Bronchial epithelial cell (primary cell): ENCODE measurements at regions not wholly inside any gene's neighbourhood (a gene's known extent, or its start where the extent isn't known, plus 50 kb on each side); places are given as distances from the start of the nearest gene placed in this dataset.

ENCODE experiments used
- DNase-seq: peaks from one replicate; pipeline ENCODE4 v3.0.0-alpha.2; 2010; ENCODE audit warnings: low read depth
- FAIRE-seq: peaks from 2 replicates; lab custom pipeline; 2011; peaks lifted over from hg19 to GRCh38; lab: Jason Lieb, UNC
- H3K27me3 ChIP-seq: 2 replicates; pipeline ENCODE4 v1.5.1; 2011; ENCODE audit warnings: low read length; ENCODE audit not compliant: control insufficient read depth, insufficient read depth
- H3K36me3 ChIP-seq: 2 replicates; pipeline ENCODE4 v1.5.1; 2011; ENCODE audit warnings: low read length; ENCODE audit not compliant: control insufficient read depth, insufficient read depth
- H3K4me3 ChIP-seq: 2 replicates; pipeline ENCODE4 v1.5.1; 2011; ENCODE audit warnings: mild to moderate bottlenecking, low read depth, low read length, control low read depth
- TF ChIP-seq, protein P1 (sequence below): IDR thresholded peaks from 2 replicates; pipeline ENCODE4 v1.5.1; 2011; ENCODE audit warnings: mild to moderate bottlenecking, moderate library complexity, low read length, control low read depth, inconsistent platforms; ENCODE audit not compliant: insufficient read depth, severe bottlenecking

DNA sequence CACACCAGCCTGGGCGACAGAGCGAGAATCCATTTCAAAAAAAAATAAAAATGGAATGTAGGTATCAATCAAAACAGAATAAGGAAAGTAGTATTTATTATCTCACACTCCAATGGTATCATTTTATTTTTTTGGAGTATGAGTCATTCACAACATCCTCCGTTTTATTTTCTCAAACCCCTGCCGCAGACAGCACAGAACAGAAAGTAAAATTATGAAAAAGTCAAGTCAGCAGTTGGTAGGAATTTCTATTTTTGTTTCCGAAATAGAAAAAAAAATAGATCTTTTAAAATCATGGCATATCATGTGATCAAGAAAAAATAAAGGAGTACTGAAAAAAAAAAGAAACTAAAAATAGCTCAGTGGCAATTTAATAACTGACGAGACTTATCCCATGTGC, 490.7 kb upstream of the TENM3 start:
- Histone ChIP-seq H3K4me3 (no peak overlapping the region), H3K27me3 (no peaks in the 10 kb centered on the region), H3K36me3 (no peaks in the 10 kb centered on the region)
- FAIRE-seq (no peak), DNase-seq (no peak)
- TF ChIP-seq, protein P1, sequence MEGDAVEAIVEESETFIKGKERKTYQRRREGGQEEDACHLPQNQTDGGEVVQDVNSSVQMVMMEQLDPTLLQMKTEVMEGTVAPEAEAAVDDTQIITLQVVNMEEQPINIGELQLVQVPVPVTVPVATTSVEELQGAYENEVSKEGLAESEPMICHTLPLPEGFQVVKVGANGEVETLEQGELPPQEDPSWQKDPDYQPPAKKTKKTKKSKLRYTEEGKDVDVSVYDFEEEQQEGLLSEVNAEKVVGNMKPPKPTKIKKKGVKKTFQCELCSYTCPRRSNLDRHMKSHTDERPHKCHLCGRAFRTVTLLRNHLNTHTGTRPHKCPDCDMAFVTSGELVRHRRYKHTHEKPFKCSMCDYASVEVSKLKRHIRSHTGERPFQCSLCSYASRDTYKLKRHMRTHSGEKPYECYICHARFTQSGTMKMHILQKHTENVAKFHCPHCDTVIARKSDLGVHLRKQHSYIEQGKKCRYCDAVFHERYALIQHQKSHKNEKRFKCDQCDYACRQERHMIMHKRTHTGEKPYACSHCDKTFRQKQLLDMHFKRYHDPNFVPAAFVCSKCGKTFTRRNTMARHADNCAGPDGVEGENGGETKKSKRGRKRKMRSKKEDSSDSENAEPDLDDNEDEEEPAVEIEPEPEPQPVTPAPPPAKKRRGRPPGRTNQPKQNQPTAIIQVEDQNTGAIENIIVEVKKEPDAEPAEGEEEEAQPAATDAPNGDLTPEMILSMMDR = no peak

DNA sequence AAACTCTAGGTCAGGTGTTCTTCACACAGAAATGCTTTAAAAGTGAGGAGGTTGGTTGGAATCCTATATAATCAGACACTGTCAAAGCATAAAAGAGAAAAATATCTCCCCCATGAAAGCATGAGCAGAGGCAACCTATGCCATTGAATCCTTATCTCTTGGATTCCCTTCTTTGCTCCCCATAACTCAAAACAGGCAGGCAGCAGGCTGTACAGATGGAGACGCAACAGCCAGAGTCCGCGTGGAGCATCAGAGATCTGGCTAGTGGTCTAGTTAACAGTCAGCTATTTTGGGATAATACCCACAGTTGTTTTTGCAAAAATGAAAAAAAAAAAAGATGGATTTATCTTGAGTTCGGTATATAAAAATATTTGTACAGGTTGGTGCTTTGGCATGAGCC, 490.0 kb upstream of the TENM3 start:
- no peak for FAIRE-seq
- H3K27me3 ChIP-seq = no peaks in the 10 kb centered on the region
- TF ChIP-seq, protein P1 = no peak
- H3K4me3 ChIP-seq = no peak overlapping the region
- DNase-seq = no peak
- H3K36me3 ChIP-seq = no peaks in the 10 kb centered on the region

DNA sequence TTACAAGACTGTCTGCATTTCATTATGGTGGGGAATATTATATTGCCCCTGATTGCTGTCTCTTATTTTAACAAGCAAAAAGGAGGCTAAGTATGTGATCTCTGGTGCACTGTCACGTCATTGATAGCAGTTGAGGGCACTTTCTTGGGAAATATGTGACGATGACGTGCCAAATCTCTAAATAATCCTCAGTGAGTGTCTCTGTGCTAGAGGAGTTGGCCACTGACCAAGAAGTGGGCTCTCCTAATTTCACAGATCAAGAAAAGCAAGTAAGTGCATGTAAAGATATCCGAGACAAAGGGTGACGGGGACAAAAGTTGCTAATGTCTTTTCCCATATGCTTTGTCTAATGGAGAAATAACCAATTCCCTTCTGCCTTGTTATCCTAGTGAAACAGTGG, 487.4 kb upstream of the TENM3 start:
- no peak for DNase-seq
- no peak for FAIRE-seq
- Histone ChIP-seq H3K36me3 (no peaks in the 10 kb centered on the region), H3K27me3 (no peaks in the 10 kb centered on the region), H3K4me3 (no peak overlapping the region)
- TF ChIP-seq, protein P1 = no peak

DNA sequence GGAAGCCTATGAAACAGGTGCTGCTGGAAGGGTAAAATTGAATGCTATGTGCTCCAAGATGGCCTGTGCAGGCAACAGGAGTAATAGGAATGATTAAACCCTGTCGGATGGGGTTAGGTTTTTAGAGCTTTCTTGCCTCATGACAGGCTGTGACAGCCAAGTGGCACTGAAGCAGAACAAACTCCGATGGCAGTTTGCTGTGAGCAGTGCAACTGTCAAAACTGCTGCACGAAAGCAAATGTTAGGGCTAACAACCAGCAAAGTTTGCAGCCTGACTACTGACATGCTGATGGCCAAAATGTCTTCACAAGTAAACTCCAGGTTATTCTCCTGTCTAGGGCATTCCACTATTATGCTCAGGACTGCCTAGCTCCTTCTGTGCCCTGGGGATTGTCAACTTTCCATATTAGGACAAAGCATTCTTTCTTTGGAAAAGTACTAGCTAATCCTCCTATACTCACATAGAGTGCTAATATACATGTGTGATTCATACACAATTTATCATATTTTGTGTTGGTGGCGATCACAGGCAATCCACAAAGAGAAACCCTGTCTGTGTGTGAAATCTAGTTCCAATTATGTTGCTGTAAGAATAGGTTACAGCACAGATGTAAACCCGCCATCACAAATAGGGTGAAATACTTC, 486.6 kb upstream of the TENM3 start:
- FAIRE-seq = no peak
- TF ChIP-seq, protein P1 = no peak
- Histone ChIP-seq H3K36me3 (no peaks in the 10 kb centered on the region), H3K4me3 (no peak overlapping the region), H3K27me3 (no peaks in the 10 kb centered on the region)
- no peak for DNase-seq

DNA sequence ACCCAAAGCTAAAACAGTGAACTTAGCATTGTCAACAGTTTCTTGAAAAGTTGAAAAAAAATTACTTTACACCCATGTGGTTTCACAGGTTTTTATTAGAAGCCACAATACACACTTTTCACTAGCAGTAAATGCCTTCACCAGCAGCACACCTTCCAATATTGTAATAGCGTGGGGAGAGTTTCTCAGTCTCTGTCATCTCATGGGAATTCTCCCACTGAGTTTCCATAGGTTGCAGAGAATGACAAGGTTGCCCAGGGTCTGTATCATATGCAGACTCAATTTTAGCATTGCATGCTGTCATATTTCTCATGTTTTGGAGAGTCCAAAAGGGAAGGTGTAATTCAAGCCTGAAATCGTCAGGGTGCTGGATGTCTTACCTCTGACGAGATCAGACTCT, 486.1 kb upstream of the TENM3 start:
- FAIRE-seq (no peak), DNase-seq (no peak)
- no peak overlapping the region for H3K4me3 ChIP-seq
- no peaks in the 10 kb centered on the region for H3K36me3 ChIP-seq
- TF ChIP-seq, protein P1 = no peak
- H3K27me3 ChIP-seq = no peaks in the 10 kb centered on the region
